ENCODE measurements at regions not wholly inside any gene's neighbourhood (a gene's known extent, or its start where the extent isn't known, plus 50 kb on each side); places are given as distances from the start of the nearest gene placed in this dataset.

- no peak for TF ChIP-seq CTCF (IDR thresholded peaks at IDR 0.05; ENCODE audit: extremely low read depth, missing control alignments)
- DNase-seq (ENCODE audit: low spot score): no peak
Observed at GRCh38 chr12:87382436-87382835, 646.8 kb downstream of the C12orf50 start.

- DNase-seq (ENCODE audit: low spot score): no peak
- no peak for TF ChIP-seq CTCF (IDR thresholded peaks at IDR 0.05; ENCODE audit: extremely low read depth, missing control alignments)
Observed at GRCh38 chr12:87381742-87382141, 647.5 kb downstream of the C12orf50 start.

- no peak for DNase-seq (ENCODE audit: low spot score)
- no peak for TF ChIP-seq CTCF (IDR thresholded peaks at IDR 0.05; ENCODE audit: extremely low read depth, missing control alignments)
Observed at GRCh38 chr12:87378526-87378925, 650.7 kb downstream of the C12orf50 start.

GRCh38 chr12:87376722-87377121 is 652.5 kb downstream of the C12orf50 start:
- no peak for TF ChIP-seq CTCF (IDR thresholded peaks at IDR 0.05; ENCODE audit: extremely low read depth, missing control alignments)
- no peak for DNase-seq (ENCODE audit: low spot score)

- no peak for TF ChIP-seq CTCF (IDR thresholded peaks at IDR 0.05; ENCODE audit: extremely low read depth, missing control alignments)
- no peak for DNase-seq (ENCODE audit: low spot score)
Observed at GRCh38 chr12:87369161-87369560, 660.0 kb downstream of the C12orf50 start.

- no peak for TF ChIP-seq CTCF (IDR thresholded peaks at IDR 0.05; ENCODE audit: extremely low read depth, missing control alignments)
- no peak for DNase-seq (ENCODE audit: low spot score)
Observed at GRCh38 chr12:87368259-87368658, 660.9 kb downstream of the C12orf50 start.

- no peak for DNase-seq (ENCODE audit: low spot score)
- no peak for TF ChIP-seq CTCF (IDR thresholded peaks at IDR 0.05; ENCODE audit: extremely low read depth, missing control alignments)
Observed at GRCh38 chr12:87365423-87365822, 663.8 kb downstream of the C12orf50 start.

Data from GM20000 (cell line).